ENCODE measurements at regions not wholly inside any gene's neighbourhood (a gene's known extent, or its start where the extent isn't known, plus 50 kb on each side); places are given as distances from the start of the nearest gene placed in this dataset.

GRCh38 chr5:42878550-42878949, 66.9 kb upstream of the SELENOP start:
- Histone ChIP-seq H3K27ac (no peak overlapping the region), H3K4me1 (no peaks in the 10 kb centered on the region), H3K4me3 (no peak overlapping the region), H3K27me3 (no peaks in the 10 kb centered on the region), H3K36me3 (no peaks in the 10 kb centered on the region), H3K9me3 (no peaks in the 10 kb centered on the region)
- FAIRE-seq (no peak), ATAC-seq (no peak), DNase-seq (no peak)
- TF ChIP-seq, protein P1, sequence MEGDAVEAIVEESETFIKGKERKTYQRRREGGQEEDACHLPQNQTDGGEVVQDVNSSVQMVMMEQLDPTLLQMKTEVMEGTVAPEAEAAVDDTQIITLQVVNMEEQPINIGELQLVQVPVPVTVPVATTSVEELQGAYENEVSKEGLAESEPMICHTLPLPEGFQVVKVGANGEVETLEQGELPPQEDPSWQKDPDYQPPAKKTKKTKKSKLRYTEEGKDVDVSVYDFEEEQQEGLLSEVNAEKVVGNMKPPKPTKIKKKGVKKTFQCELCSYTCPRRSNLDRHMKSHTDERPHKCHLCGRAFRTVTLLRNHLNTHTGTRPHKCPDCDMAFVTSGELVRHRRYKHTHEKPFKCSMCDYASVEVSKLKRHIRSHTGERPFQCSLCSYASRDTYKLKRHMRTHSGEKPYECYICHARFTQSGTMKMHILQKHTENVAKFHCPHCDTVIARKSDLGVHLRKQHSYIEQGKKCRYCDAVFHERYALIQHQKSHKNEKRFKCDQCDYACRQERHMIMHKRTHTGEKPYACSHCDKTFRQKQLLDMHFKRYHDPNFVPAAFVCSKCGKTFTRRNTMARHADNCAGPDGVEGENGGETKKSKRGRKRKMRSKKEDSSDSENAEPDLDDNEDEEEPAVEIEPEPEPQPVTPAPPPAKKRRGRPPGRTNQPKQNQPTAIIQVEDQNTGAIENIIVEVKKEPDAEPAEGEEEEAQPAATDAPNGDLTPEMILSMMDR (IDR thresholded peaks at IDR 0.05) = no peak
- intact Hi-C loops (cut with DNase I) = no loop called here
- WGBS, 2 donors = 48 to 56% methylated on average over 4 of the region's 4 CpGs

DNA sequence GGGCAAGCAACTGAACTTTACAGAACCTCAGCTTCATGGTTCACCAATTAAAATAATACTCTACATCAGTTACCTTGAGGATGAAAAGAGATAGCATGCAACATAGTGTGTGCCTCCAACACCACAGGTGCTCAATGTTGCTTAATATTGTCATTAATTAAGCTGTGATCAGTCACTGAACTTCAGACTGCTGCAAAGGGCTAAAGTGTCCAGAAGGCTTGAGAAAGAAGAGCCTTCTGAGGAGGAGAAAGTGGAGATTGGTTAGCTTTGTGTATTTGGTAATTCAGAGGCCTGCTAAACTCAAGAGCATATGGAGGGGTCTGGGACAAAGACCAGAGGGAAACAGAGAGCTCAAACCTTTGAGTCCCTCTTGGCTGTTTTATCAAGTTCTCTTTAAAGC, 66.3 kb upstream of the SELENOP start:
- H3K27ac ChIP-seq = no peak overlapping the region
- H3K9me3 ChIP-seq = no peaks in the 10 kb centered on the region
- ATAC-seq (no peak), DNase-seq (no peak), FAIRE-seq (no peak)
- no peaks in the 10 kb centered on the region for H3K4me1 ChIP-seq
- H3K27me3 ChIP-seq = no peaks in the 10 kb centered on the region
- no peak overlapping the region for H3K4me3 ChIP-seq
- intact Hi-C loops (cut with DNase I) = no loop called here
- no peaks in the 10 kb centered on the region for H3K36me3 ChIP-seq
- TF ChIP-seq, protein P1 (IDR thresholded peaks at IDR 0.05) = no peak

GRCh38 chr5:42877431-42877830, 65.7 kb upstream of the SELENOP start:
- DNase-seq (no peak), FAIRE-seq (no peak), ATAC-seq (no peak)
- Histone ChIP-seq H3K36me3 (no peaks in the 10 kb centered on the region), H3K27me3 (no peaks in the 10 kb centered on the region), H3K27ac (no peak overlapping the region), H3K9me3 (no peaks in the 10 kb centered on the region), H3K4me3 (no peak overlapping the region), H3K4me1 (no peaks in the 10 kb centered on the region)
- intact Hi-C loops (cut with DNase I) = no loop called here
- 80 to 94% methylated on average over 2 of the region's 2 CpGs for WGBS, 2 donors
- TF ChIP-seq, protein P1 (IDR thresholded peaks at IDR 0.05) = no peak

DNA sequence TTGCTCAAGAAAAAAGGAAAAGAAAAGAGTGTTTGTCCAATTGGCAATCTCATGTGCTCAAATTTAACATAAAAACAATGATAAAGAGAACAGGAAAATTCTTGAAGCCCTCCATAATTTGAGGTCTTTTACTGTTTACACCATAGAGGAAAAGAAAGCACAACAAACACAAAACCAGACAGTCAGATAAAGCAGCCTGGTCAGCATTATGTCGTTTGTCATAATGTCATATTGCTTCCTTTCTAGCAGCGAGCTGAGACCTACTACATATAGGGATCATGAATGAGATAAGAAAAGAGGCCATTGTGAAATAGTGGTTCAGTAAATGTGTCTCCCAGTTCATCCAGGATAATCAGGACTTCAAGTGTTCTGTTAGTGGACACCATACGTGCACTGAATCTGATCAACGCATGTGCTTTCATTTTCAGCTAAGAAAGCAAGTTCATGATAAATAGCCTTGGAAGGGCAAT, 64.7 kb upstream of the SELENOP start:
- H3K4me3 ChIP-seq = no peak overlapping the region
- peak in 3 of 4 donors; percentile 14 to 33 (median 21) for ATAC-seq
- no peak for DNase-seq
- no peaks in the 10 kb centered on the region for H3K9me3 ChIP-seq
- H3K27ac ChIP-seq = no peak overlapping the region
- intact Hi-C loops (cut with DNase I) = no loop called here
- FAIRE-seq = no peak
- WGBS, 2 donors = 35 to 47% methylated on average over 4 of the region's 4 CpGs
- no peaks in the 10 kb centered on the region for H3K36me3 ChIP-seq
- TF ChIP-seq, protein P1 (IDR thresholded peaks at IDR 0.05) = no peak
- H3K4me1 ChIP-seq = no peaks in the 10 kb centered on the region
- no peaks in the 10 kb centered on the region for H3K27me3 ChIP-seq

- no peak overlapping the region for H3K27ac ChIP-seq
- peak in 2 of 4 donors; percentile 37 to 44 for ATAC-seq
- H3K27me3 ChIP-seq = no peaks in the 10 kb centered on the region
- no peaks in the 10 kb centered on the region for H3K36me3 ChIP-seq
- no peak for DNase-seq
- H3K9me3 ChIP-seq = no peaks in the 10 kb centered on the region
- H3K4me3 ChIP-seq = no peak overlapping the region
- 75 to 90% methylated on average over 1 of the region's 1 CpG for WGBS, 2 donors
- no peak for FAIRE-seq
- H3K4me1 ChIP-seq = no peaks in the 10 kb centered on the region
- TF ChIP-seq, protein P1 (IDR thresholded peaks at IDR 0.05) = no peak
- intact Hi-C loops (cut with DNase I) = no loop called here
Measured at GRCh38 chr5:42875785-42876374, 64.2 kb upstream of the SELENOP start.

All from pancreas (tissue), 10 donors.